ENCODE measurements at regions not wholly inside any gene's neighbourhood (a gene's known extent, or its start where the extent isn't known, plus 50 kb on each side); places are given as distances from the start of the nearest gene placed in this dataset.

DNA sequence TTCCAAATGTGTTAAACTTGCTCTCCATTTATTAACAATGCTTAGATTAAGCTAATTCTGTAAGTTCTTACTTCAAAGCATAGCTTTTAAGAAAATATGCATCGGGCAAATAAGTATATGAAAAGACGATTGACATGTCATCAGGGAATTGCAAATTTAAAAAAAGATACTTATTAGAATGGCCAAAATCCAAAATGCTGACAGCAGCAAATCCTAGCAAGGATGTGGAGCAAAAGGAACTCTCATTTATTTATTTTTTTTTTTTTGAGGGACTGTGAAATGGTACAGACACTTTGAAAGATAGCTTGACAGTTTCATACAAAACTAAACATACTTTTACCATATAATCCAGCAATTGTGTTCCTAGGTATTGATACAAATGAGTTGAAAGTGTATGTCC lies 779.5 kb upstream of the MDGA2 start:
- no peak for DNase-seq (ENCODE audit: low spot score)
- POLR2A ChIA-PET (ENCODE audit: low non-redundant PET), result no interaction called here
- Histone ChIP-seq H3K4me1 (ENCODE audit: insufficient read depth, low read length, poor library complexity, severe bottlenecking) (no peaks in the 10 kb centered on the region), H3K27ac (ENCODE audit: low read depth, low read length, poor library complexity, severe bottlenecking) (no peak overlapping the region), H3K9me3 (ENCODE audit: low read depth, low read length, poor library complexity, severe bottlenecking) (no peaks in the 10 kb centered on the region), H3K36me3 (ENCODE audit: insufficient read depth, low read length, poor library complexity, severe bottlenecking) (no peaks in the 10 kb centered on the region), H3K27me3 (replicated peaks; ENCODE audit: insufficient read depth, low read depth, low read length, poor library complexity) (no peaks in the 10 kb centered on the region), H3K4me3 (ENCODE audit: low read depth, low read length, poor library complexity, severe bottlenecking) (no peak overlapping the region)
- intact Hi-C loops (cut with micrococcal nuclease; ENCODE audit: unreplicated experiment), result no loop called here
- no TSS peak for BruUV-seq (replicated peaks)
- CTCF ChIA-PET, result no interaction called here
- no peak for TF ChIP-seq EZH2 (IDR thresholded peaks at IDR 0.05; ENCODE audit: borderline replicate concordance, low read depth, low read length, poor library complexity, severe bottlenecking)
- TF ChIP-seq, protein P1, sequence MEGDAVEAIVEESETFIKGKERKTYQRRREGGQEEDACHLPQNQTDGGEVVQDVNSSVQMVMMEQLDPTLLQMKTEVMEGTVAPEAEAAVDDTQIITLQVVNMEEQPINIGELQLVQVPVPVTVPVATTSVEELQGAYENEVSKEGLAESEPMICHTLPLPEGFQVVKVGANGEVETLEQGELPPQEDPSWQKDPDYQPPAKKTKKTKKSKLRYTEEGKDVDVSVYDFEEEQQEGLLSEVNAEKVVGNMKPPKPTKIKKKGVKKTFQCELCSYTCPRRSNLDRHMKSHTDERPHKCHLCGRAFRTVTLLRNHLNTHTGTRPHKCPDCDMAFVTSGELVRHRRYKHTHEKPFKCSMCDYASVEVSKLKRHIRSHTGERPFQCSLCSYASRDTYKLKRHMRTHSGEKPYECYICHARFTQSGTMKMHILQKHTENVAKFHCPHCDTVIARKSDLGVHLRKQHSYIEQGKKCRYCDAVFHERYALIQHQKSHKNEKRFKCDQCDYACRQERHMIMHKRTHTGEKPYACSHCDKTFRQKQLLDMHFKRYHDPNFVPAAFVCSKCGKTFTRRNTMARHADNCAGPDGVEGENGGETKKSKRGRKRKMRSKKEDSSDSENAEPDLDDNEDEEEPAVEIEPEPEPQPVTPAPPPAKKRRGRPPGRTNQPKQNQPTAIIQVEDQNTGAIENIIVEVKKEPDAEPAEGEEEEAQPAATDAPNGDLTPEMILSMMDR (conservative IDR thresholded peaks at IDR 0.05; ENCODE audit: low read depth, low read length), result no peak

DNA sequence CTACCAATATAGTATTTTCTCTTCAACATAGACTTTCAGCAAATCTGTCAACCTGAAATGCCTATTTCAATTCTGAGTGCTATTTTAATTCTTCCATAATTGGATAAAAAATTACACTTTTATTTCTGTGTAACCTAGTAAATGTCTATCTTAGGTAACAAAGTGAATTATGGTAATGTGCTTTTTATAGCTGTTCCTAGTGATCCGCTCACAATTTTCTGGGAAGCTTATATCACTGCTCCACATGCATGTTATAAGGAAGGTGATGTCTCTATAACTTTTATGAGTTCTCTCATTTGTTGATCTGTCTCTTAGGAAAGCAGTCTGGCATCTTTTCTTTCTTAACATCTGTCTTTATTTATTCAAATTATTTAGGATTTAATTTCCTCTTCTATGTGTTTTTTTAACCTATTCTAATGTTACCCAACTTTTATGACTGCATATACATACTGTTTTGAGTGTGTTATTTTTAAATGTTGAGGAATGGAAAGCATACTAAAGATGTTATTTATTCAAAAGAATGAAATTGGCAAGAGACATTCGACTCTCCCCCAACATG lies 777.1 kb upstream of the MDGA2 start:
- Histone ChIP-seq H3K4me3 (ENCODE audit: low read depth, low read length, poor library complexity, severe bottlenecking) (no peak overlapping the region), H3K9me3 (ENCODE audit: low read depth, low read length, poor library complexity, severe bottlenecking) (no peaks in the 10 kb centered on the region), H3K27ac (ENCODE audit: low read depth, low read length, poor library complexity, severe bottlenecking) (no peak overlapping the region), H3K27me3 (replicated peaks; ENCODE audit: insufficient read depth, low read depth, low read length, poor library complexity) (no peaks in the 10 kb centered on the region), H3K36me3 (ENCODE audit: insufficient read depth, low read length, poor library complexity, severe bottlenecking) (no peaks in the 10 kb centered on the region), H3K4me1 (ENCODE audit: insufficient read depth, low read length, poor library complexity, severe bottlenecking) (no peaks in the 10 kb centered on the region)
- BruUV-seq (replicated peaks), result no TSS peak
- POLR2A ChIA-PET (ENCODE audit: low non-redundant PET), result no interaction called here
- CTCF ChIA-PET, result no interaction called here
- TF ChIP-seq, protein P1 (conservative IDR thresholded peaks at IDR 0.05; ENCODE audit: low read depth, low read length), result no peak
- TF ChIP-seq EZH2 (IDR thresholded peaks at IDR 0.05; ENCODE audit: borderline replicate concordance, low read depth, low read length, poor library complexity, severe bottlenecking), result no peak
- intact Hi-C loops (cut with micrococcal nuclease; ENCODE audit: unreplicated experiment), result no loop called here
- DNase-seq (ENCODE audit: low spot score), result no peak

DNA sequence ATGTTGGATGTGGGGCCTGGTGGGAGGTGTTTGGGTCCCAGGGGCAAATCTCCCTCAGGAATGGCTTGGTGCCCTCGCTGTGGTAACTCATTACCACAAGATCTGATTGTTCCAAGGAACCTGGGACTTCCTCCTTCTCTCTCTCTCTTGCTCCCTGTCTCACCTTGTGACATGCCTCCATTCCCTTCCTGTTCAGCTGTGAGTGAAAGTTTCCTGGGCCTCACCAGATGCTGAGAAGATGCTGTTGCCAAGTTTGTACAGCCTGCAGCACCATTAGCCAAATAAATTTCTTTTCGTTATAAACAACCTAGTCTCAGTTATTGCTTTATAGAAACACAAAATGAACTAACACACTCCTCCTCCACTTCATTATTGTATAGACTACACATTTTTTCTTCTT lies 759.8 kb upstream of the MDGA2 start:
- H3K9me3 ChIP-seq (ENCODE audit: low read depth, low read length, poor library complexity, severe bottlenecking), result no peaks in the 10 kb centered on the region
- H3K4me3 ChIP-seq (ENCODE audit: low read depth, low read length, poor library complexity, severe bottlenecking), result no peak overlapping the region
- H3K4me1 ChIP-seq (ENCODE audit: insufficient read depth, low read length, poor library complexity, severe bottlenecking), result no peaks in the 10 kb centered on the region
- TF ChIP-seq EZH2 (IDR thresholded peaks at IDR 0.05; ENCODE audit: borderline replicate concordance, low read depth, low read length, poor library complexity, severe bottlenecking), result no peak
- TF ChIP-seq, protein P1 (conservative IDR thresholded peaks at IDR 0.05; ENCODE audit: low read depth, low read length), result no peak
- no peak overlapping the region for H3K27ac ChIP-seq (ENCODE audit: low read depth, low read length, poor library complexity, severe bottlenecking)
- CTCF ChIA-PET, result no interaction called here
- no TSS peak for BruUV-seq (replicated peaks)
- POLR2A ChIA-PET (ENCODE audit: low non-redundant PET), result no interaction called here
- H3K27me3 ChIP-seq (replicated peaks; ENCODE audit: insufficient read depth, low read depth, low read length, poor library complexity), result no peaks in the 10 kb centered on the region
- no peaks in the 10 kb centered on the region for H3K36me3 ChIP-seq (ENCODE audit: insufficient read depth, low read length, poor library complexity, severe bottlenecking)
- DNase-seq (ENCODE audit: low spot score), result no peak
- intact Hi-C loops (cut with micrococcal nuclease; ENCODE audit: unreplicated experiment), result no loop called here
